Left hindlimb (tissue), 1 donor: ENCODE measurements at regions not wholly inside any gene's neighbourhood (a gene's known extent, or its start where the extent isn't known, plus 50 kb on each side); places are given as distances from the start of the nearest gene placed in this dataset.

ENCODE experiments used
- DNase-seq: peaks from one replicate; pipeline ENCODE4 v3.0.0-alpha.2; 2018

- DNase-seq = no peak
These were observed 68.7 kb upstream of the MYOCD start for GRCh38 chr17:12596961-12597360.

- no peak for DNase-seq
These were observed 67.8 kb upstream of the MYOCD start for GRCh38 chr17:12597895-12598294.

GRCh38 chr17:12599186-12599920 is 66.3 kb upstream of the MYOCD start:
- DNase-seq = no peak

GRCh38 chr17:12600349-12600748 is 65.3 kb upstream of the MYOCD start:
- DNase-seq = no peak

GRCh38 chr17:12603566-12603965 is 62.1 kb upstream of the MYOCD start:
- no peak for DNase-seq

- no peak for DNase-seq
These were observed 60.5 kb upstream of the MYOCD start for GRCh38 chr17:12605222-12605621.

GRCh38 chr17:12613566-12613965 is 52.1 kb upstream of the MYOCD start:
- no peak for DNase-seq
